ENCODE measurements at regions not wholly inside any gene's neighbourhood (a gene's known extent, or its start where the extent isn't known, plus 50 kb on each side); places are given as distances from the start of the nearest gene placed in this dataset.

DNA sequence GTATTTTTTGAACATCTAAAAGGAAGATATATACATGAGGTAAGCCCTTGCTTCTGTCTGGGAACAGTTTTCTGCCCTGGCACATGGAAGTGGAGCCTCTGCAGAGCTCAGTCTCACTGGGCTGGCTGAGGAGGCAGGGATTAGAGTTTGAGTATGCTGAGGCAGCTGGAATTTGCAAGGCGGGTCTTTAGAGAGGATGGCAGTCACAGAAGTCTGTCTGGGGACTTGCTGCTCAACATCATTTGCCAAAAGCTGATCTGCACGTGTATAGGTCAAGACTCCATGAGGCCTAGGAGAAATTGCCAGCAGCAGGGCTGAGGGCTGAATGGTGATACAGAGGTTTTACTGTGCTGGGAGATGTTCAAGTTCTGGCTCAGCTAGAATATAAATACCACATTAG, 163.6 kb upstream of the ANK2 start:
- Histone ChIP-seq H3K4me3 (ENCODE audit: control insufficient read depth in 2 of 3, extremely low read depth in 1 of 3, insufficient read depth in 2 of 3, low read depth in 1 of 3, low read length in 3 of 3) (no peak overlapping the region), H3K27me3 (ENCODE audit: control insufficient read depth, extremely low read depth, insufficient read depth, low read length) (no peaks in the 10 kb centered on the region), H3K9me1 (ENCODE audit: control insufficient read depth, extremely low read depth, insufficient read depth, low read length) (no peaks in the 10 kb centered on the region), H3K4me1 (ENCODE audit: control insufficient read depth, extremely low read depth, insufficient read depth, low read length) (no peaks in the 10 kb centered on the region), H3K79me2 (ENCODE audit: control insufficient read depth, insufficient read depth, low read length) (no peaks in the 10 kb centered on the region), H4K20me1 (ENCODE audit: control insufficient read depth, extremely low read depth, insufficient read depth, low read length) (no peaks in the 10 kb centered on the region), H3K9me3 (ENCODE audit: control insufficient read depth, low read depth, low read length) (no peaks in the 10 kb centered on the region), H3K27ac (ENCODE audit: control insufficient read depth, insufficient read depth, low read length) (no peak overlapping the region), H3K36me3 (ENCODE audit: control insufficient read depth in 2 of 2, extremely low read depth in 1 of 2, insufficient read depth in 2 of 2, low read length in 2 of 2) (no peaks in the 10 kb centered on the region), H3K9ac (ENCODE audit: control insufficient read depth, extremely low read depth, insufficient read depth, low read length) (no peak overlapping the region), H3K4me2 (ENCODE audit: control insufficient read depth, extremely low read depth, insufficient read depth, low read depth, low read length) (no peak overlapping the region), H2AFZ (ENCODE audit: control insufficient read depth, low read length) (no peak overlapping the region)
- FAIRE-seq, result no peak
- TF ChIP-seq, protein P1, sequence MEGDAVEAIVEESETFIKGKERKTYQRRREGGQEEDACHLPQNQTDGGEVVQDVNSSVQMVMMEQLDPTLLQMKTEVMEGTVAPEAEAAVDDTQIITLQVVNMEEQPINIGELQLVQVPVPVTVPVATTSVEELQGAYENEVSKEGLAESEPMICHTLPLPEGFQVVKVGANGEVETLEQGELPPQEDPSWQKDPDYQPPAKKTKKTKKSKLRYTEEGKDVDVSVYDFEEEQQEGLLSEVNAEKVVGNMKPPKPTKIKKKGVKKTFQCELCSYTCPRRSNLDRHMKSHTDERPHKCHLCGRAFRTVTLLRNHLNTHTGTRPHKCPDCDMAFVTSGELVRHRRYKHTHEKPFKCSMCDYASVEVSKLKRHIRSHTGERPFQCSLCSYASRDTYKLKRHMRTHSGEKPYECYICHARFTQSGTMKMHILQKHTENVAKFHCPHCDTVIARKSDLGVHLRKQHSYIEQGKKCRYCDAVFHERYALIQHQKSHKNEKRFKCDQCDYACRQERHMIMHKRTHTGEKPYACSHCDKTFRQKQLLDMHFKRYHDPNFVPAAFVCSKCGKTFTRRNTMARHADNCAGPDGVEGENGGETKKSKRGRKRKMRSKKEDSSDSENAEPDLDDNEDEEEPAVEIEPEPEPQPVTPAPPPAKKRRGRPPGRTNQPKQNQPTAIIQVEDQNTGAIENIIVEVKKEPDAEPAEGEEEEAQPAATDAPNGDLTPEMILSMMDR (optimal IDR thresholded peaks at IDR 0.05 in 1 of 3, IDR thresholded peaks at IDR 0.05 in 1 of 3, conservative IDR thresholded peaks at IDR 0.05 in 1 of 3; ENCODE audit: extremely low read depth in 1 of 3, insufficient read depth in 2 of 3, low read length in 3 of 3), result no peak
- no peak for TF ChIP-seq EZH2 (IDR thresholded peaks at IDR 0.05; ENCODE audit: low read length)
- no peak for DNase-seq (ENCODE audit: low read depth, low spot score)
- dilution Hi-C loops (cut with MboI; ENCODE audit: extremely low pct_ligation_motif_present, low sequenced_read_pairs), result no loop called here

DNA sequence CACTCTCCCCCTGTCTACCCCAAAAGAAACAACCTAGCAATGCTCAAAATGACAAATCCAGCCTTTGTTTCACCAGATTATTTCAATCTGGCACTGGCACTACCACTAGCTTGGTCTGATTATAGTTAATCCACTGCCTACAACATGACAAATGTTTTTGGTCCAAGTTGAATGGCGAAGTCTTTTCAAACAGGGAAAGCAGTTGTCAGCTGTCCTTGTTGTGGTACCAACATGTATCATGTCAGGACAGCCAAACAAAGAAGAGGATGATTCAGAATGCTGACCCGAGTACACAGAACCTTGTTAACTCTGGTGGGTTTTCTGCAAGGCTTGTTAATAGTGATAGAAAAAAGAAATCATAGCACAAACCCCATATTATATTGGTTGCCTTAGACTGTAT, 160.8 kb upstream of the ANK2 start:
- Histone ChIP-seq H3K4me1 (ENCODE audit: control insufficient read depth, extremely low read depth, insufficient read depth, low read length) (no peaks in the 10 kb centered on the region), H3K4me2 (ENCODE audit: control insufficient read depth, extremely low read depth, insufficient read depth, low read depth, low read length) (no peak overlapping the region), H3K4me3 (ENCODE audit: control insufficient read depth in 2 of 3, extremely low read depth in 1 of 3, insufficient read depth in 2 of 3, low read depth in 1 of 3, low read length in 3 of 3) (no peak overlapping the region), H3K36me3 (ENCODE audit: control insufficient read depth in 2 of 2, extremely low read depth in 1 of 2, insufficient read depth in 2 of 2, low read length in 2 of 2) (no peaks in the 10 kb centered on the region), H3K9ac (ENCODE audit: control insufficient read depth, extremely low read depth, insufficient read depth, low read length) (no peak overlapping the region), H3K79me2 (ENCODE audit: control insufficient read depth, insufficient read depth, low read length) (no peaks in the 10 kb centered on the region), H3K9me3 (ENCODE audit: control insufficient read depth, low read depth, low read length) (no peaks in the 10 kb centered on the region), H3K27me3 (ENCODE audit: control insufficient read depth, extremely low read depth, insufficient read depth, low read length) (no peaks in the 10 kb centered on the region), H2AFZ (ENCODE audit: control insufficient read depth, low read length) (no peak overlapping the region), H3K27ac (ENCODE audit: control insufficient read depth, insufficient read depth, low read length) (no peak overlapping the region), H4K20me1 (ENCODE audit: control insufficient read depth, extremely low read depth, insufficient read depth, low read length) (no peaks in the 10 kb centered on the region), H3K9me1 (ENCODE audit: control insufficient read depth, extremely low read depth, insufficient read depth, low read length) (no peaks in the 10 kb centered on the region)
- FAIRE-seq (no peak), DNase-seq (ENCODE audit: low read depth, low spot score) (no peak)
- TF ChIP-seq, protein P1 (optimal IDR thresholded peaks at IDR 0.05 in 1 of 3, IDR thresholded peaks at IDR 0.05 in 1 of 3, conservative IDR thresholded peaks at IDR 0.05 in 1 of 3; ENCODE audit: extremely low read depth in 1 of 3, insufficient read depth in 2 of 3, low read length in 3 of 3), result no peak
- TF ChIP-seq EZH2 (IDR thresholded peaks at IDR 0.05; ENCODE audit: low read length), result no peak
- dilution Hi-C loops (cut with MboI; ENCODE audit: extremely low pct_ligation_motif_present, low sequenced_read_pairs), result no loop called here

Measured in keratinocyte (primary cell).